ENCODE measurements at regions not wholly inside any gene's neighbourhood (a gene's known extent, or its start where the extent isn't known, plus 50 kb on each side); places are given as distances from the start of the nearest gene placed in this dataset.

DNA sequence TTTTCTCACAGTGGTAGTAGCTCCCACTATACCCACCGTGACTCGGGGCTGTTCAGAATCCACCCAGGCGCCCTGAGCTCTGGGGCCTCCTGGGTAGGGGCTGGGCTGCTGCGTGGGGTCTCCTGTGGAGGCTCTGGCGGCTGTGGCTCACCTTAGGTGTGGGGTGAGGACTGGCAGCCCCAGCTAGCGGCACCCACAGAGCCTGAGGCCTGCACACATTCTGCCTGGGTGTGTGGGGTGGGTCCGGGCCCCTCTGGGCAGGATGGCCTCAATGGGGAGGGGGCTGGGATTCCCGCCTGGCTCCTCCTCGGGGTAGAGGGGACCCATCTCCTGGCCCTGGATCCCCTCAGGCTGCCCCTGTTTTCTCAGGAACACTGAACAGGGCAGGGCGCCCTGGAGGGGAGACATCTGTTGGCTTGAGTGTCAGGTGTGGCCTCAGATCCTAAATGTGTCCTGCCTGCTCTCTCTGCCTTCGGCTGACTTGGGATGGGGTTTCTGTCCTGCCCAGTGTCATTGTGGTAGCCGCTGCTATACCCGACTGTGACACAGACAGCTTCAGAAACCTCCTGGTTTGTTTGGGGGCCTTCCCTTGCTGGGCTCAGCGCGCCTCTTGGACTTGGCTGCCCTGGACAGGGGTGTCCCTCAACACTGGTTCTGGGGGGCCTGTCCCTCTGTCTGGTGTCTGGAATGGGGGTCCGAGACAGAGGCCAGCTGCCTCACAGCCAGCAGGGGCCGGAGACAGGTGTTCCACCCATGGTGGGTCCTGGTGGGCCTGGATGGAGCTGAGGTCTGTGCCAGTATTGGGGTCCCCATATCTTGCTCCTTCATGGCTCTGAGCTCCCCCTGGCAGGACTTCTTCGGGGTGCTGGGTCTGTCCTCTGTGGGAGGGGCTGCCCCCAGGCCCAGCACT, 354.9 kb downstream of the TMEM121 start:
- TF ChIP-seq, protein P1, sequence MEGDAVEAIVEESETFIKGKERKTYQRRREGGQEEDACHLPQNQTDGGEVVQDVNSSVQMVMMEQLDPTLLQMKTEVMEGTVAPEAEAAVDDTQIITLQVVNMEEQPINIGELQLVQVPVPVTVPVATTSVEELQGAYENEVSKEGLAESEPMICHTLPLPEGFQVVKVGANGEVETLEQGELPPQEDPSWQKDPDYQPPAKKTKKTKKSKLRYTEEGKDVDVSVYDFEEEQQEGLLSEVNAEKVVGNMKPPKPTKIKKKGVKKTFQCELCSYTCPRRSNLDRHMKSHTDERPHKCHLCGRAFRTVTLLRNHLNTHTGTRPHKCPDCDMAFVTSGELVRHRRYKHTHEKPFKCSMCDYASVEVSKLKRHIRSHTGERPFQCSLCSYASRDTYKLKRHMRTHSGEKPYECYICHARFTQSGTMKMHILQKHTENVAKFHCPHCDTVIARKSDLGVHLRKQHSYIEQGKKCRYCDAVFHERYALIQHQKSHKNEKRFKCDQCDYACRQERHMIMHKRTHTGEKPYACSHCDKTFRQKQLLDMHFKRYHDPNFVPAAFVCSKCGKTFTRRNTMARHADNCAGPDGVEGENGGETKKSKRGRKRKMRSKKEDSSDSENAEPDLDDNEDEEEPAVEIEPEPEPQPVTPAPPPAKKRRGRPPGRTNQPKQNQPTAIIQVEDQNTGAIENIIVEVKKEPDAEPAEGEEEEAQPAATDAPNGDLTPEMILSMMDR (IDR thresholded peaks at IDR 0.05; ENCODE audit: low read depth, low read length) = no peak
- no peak for TF ChIP-seq MYC (IDR thresholded peaks at IDR 0.05; ENCODE audit: low read depth, low read length)

All from NB4 (cell line).